Naive B cell (primary cell): ENCODE measurements at regions not wholly inside any gene's neighbourhood (a gene's known extent, or its start where the extent isn't known, plus 50 kb on each side); places are given as distances from the start of the nearest gene placed in this dataset.
"Not testable (repeated sequence)": the region's sequence is repeated elsewhere in the genome, so short reads cannot be mapped to it uniquely, and the experiment has no call there.

Experiments used
- ATAC-seq, 2 donors: fragments of 150-1000 bp; cut with Tn5 transposase; 2 replicates each; pipeline ENCODE4 v1.10.0; 2021; ENCODE audit warnings: low read depth in 2 of 2, mild to moderate bottlenecking in 2 of 2, moderate library complexity in 2 of 2
- DNase-seq: peaks from one replicate; pipeline ENCODE4 v3.0.0; 2022
- H3K27ac Mint-ChIP-seq, 6 donors: one replicate each; pipeline ENCODE4 v1.8.0; 2020 to 2022; ENCODE audit warnings: mild to moderate bottlenecking in 6 of 6, mixed read lengths in 6 of 6, moderate library complexity in 5 of 6, inconsistent platforms in 2 of 6
- H3K27me3 Mint-ChIP-seq, 3 donors: one replicate each; pipeline ENCODE4 v1.8.0; 2021 to 2022; ENCODE audit warnings: mixed read lengths in 3 of 3, mild to moderate bottlenecking in 1 of 3
- H3K36me3 Mint-ChIP-seq, 2 donors: one replicate each; pipeline ENCODE4 v1.8.0; 2020 to 2022; ENCODE audit warnings: mixed read lengths in 2 of 2, inconsistent platforms in 1 of 2, mild to moderate bottlenecking in 1 of 2
- H3K4me1 Mint-ChIP-seq, 3 donors: one replicate each; pipeline ENCODE4 v1.8.0; 2020 to 2022; ENCODE audit warnings: mixed read lengths in 3 of 3, inconsistent platforms in 1 of 3, mild to moderate bottlenecking in 1 of 3, moderate library complexity in 1 of 3
- H3K4me3 Mint-ChIP-seq, 8 donors: one replicate each; pipeline ENCODE4 v1.8.0; 2020 to 2022; ENCODE audit warnings: mild to moderate bottlenecking in 8 of 8, mixed read lengths in 8 of 8, moderate library complexity in 8 of 8, inconsistent platforms in 2 of 8
- H3K9me3 Mint-ChIP-seq, 7 donors: one replicate each; pipeline ENCODE4 v1.8.0; 2020 to 2022; ENCODE audit warnings: mixed read lengths in 7 of 7, mild to moderate bottlenecking in 5 of 7, inconsistent platforms in 2 of 7, moderate library complexity in 1 of 7

DNA sequence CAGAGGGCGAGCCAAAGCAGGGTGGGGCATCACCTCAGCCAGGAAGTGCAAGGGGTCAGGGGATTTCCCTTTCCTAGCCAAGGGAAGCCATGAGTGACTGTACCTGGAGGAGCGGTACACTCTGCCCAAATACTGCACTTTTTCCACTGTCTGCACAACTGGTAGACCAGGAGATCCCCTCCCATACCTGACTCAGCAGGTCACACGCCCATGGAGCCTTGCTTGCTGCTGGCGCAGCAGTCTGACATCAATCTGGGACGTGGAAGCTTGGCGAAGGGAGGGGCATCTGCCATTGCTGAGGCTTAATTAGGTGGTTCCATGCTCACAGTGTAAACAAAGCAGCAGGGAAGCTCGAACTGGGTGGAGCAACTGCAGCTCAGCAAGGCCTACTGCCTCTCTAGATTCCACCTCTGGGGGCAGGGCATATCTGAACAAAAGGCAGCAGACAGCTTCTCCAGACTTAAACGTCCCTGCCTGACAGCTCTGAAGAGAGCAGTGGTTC lies 217.7 kb downstream of the LHFPL1 start:
- H3K9me3 Mint-ChIP-seq, H3K4me3 Mint-ChIP-seq, H3K27me3 Mint-ChIP-seq, H3K36me3 Mint-ChIP-seq, H3K27ac Mint-ChIP-seq, DNase-seq, ATAC-seq, H3K4me1 Mint-ChIP-seq: not testable (repeated sequence)

DNA sequence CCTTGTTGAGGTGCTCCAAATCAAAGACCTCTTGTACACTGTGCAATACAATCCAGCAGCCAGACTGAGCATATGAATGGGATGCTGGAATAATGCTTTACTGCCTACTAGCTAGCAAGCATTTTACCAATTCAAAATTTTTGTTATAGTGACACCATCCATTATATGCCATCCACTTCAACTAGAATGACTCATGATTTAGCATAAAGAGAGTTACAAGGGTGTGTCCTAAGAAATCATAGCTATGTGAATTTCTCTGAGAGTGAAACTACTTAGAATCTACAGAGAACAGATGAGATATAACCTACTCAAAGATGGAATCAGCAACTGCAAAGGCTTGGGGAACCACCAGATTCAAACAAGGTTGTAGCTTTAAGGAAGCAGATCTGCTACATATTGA lies 221.9 kb downstream of the LHFPL1 start:
- ATAC-seq, result no peak
- Mint-ChIP-seq H3K9me3 (peaks cover 0 to 3% (median 0%) of the 10 kb centered on the region in 7 donors), H3K4me1 (no peaks in the 10 kb centered on the region), H3K4me3 (no peak overlapping the region), H3K27ac (no peak overlapping the region), H3K36me3 (no peaks in the 10 kb centered on the region), H3K27me3 (no peaks in the 10 kb centered on the region)
- DNase-seq, result no peak

DNA sequence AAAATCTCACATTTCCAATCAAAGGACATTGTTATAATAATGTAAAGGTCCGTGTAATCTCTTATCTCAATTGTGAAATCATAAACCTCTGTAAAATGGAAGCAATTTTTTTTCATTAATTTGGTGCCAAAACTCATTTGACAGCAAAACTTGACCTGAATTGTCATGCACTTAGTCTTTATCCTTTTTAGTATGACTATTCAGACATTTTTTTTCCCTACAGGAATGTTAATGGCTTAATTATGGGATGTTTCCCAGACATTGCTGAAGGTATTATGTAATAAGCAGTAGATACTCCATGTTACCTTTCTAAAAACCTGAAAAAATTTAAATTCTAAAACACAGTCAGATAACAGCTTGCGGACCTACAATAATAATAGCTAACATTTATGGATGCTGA lies 228.9 kb downstream of the LHFPL1 start:
- ATAC-seq (no peak), DNase-seq (no peak)
- H3K4me3 Mint-ChIP-seq, result no peak overlapping the region
- H3K27ac Mint-ChIP-seq, result no peak overlapping the region
- peaks cover 0 to 7% (median 1%) of the 10 kb centered on the region in 7 donors for H3K9me3 Mint-ChIP-seq
- no peaks in the 10 kb centered on the region for H3K4me1 Mint-ChIP-seq
- H3K36me3 Mint-ChIP-seq, result no peaks in the 10 kb centered on the region
- no peaks in the 10 kb centered on the region for H3K27me3 Mint-ChIP-seq

DNA sequence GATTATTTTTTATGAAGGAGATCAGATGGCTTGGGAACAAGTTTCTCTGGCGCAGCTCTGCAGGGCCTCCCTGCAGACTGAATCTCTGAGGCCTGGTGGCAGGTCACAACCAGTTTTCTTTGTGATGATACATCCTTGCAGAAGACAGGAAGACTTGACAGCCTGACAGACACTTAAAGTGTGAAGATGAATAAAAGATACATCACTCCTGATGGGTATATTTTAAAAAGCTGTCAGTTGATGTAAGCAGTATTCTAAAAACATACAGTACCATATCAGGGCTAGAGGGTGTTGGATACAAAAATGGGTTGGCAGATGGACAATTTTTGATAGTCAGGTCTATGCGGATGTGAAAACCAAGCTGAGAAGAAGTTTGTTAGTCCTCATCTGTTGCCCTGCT lies 239.5 kb downstream of the LHFPL1 start:
- Mint-ChIP-seq H3K4me3 (no peak overlapping the region), H3K36me3 (no peaks in the 10 kb centered on the region), H3K9me3 (peaks cover 0 to 9% (median 0%) of the 10 kb centered on the region in 7 donors), H3K4me1 (no peaks in the 10 kb centered on the region), H3K27me3 (no peaks in the 10 kb centered on the region), H3K27ac (no peak overlapping the region)
- DNase-seq (no peak), ATAC-seq (no peak)

DNA sequence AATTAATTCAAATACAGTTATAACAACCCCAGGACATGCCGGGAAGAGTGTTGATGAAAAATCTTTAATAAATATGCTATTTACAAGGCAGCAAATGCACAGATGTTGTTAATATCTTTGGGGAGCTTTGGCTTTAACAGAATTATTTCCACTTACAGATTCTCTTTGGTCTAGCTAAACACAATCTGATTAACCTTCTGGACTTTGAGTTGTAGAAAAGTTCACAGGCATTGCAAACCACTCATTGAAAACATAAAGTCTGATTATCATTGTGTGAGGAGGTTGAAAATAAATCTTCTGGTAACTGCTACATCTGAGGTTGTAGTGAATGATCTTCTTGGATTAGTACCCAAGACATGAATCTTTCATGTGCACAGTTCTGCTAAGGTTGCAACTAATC lies 255.6 kb downstream of the LHFPL1 start:
- Mint-ChIP-seq H3K4me3 (no peak overlapping the region), H3K27ac (no peak overlapping the region), H3K9me3 (peaks cover 0 to 5% (median 0%) of the 10 kb centered on the region in 7 donors), H3K27me3 (no peaks in the 10 kb centered on the region), H3K4me1 (no peaks in the 10 kb centered on the region), H3K36me3 (no peaks in the 10 kb centered on the region)
- no peak for ATAC-seq
- no peak for DNase-seq

DNA sequence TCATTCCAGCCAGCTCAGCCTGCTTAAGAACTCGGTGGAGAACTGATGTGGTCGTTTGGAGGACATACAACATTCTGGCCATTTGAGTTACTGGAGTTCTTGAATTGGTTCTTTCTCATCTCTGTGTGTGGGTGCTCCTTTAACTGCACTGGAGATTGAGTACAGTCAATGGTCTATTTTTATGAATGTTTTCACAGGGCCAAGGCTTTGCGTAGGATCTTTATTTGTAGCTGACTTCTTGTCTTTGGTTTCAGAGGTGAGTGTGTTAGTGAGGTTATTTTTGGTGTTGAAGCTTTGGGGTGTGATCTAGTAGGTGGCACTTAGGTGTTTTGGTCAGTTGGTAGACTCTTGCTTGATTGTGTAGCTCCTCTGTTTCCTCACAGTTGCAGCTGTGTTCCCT lies 288.4 kb downstream of the LHFPL1 start:
- Mint-ChIP-seq H3K27ac (no peak overlapping the region), H3K9me3 (peaks cover 0 to 12% (median 0%) of the 10 kb centered on the region in 7 donors), H3K4me3 (no peak overlapping the region), H3K4me1 (no peaks in the 10 kb centered on the region), H3K36me3 (no peaks in the 10 kb centered on the region), H3K27me3 (no peaks in the 10 kb centered on the region)
- ATAC-seq (no peak), DNase-seq (no peak)

DNA sequence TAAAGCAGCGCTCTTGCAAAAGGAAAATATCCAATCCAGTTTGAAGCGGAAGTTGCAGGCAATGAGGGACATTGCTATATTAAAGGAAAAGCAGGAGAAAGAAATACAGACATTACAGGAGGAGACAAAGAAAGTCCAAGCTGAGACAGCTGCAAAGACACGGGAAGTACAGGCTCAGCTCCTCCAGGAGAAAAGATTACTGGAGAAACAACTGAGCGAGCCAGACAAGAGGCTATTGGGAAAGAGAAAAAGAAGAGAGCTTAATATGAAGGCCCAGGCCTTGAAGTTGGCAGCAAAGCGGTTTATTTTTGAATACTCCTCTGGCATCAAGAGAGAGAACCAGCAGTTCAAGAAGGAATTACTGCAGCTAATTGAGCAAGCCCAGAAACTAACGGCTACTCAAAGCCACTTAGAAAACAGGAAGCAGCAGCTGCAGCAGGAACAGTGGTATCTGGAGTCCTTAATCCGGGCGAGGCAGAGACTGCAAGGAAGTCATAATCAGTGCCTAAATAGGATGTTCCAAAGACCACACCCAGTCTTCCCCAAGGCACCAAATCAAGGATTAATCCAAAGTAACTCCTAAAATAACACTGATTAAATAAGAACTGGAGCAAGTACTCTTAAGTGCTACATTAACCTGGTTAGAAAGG lies 298.0 kb downstream of the LHFPL1 start:
- not testable (repeated sequence) for H3K36me3 Mint-ChIP-seq, DNase-seq, H3K9me3 Mint-ChIP-seq, H3K4me1 Mint-ChIP-seq, ATAC-seq, H3K27me3 Mint-ChIP-seq, H3K4me3 Mint-ChIP-seq, H3K27ac Mint-ChIP-seq

DNA sequence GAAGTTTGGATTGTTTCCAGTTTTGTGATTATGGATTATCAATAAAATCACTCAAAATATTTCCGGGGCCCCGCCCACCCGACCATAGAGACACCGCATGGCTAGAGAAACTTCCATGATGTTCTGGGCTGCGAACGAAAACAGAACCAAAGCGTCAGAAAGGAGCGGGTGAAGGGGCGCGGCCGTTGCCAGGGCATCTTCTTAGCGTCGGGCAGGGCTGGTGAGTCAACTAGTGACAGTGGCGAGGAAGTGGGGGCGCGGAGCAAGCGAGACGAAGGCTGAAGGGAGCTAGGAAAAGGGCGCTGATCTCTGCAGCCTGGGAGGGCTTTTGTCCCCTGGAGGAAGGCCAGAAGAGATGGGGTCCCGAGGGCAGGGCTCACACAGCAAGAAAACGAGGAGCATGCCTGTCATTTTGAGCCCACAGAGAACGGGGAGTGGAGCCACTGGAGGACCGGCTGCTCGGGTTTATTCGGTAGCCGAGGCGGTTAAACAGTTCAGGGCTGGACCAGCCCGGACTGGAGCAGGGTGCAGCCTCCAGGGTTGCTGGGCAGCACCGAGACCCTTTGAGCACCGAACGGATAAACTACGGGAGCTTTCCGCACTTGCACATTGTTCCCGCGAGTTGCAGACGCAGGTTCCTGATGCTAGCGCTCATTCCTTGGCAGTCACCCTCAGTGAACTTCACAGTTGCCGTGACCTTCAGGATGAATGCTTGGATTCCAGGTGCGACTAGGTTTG lies 298.1 kb upstream of the TRPC5 start:
- DNase-seq (no peak), ATAC-seq (no peak)
- H3K36me3 Mint-ChIP-seq, result no peaks in the 10 kb centered on the region
- no peaks in the 10 kb centered on the region for H3K27me3 Mint-ChIP-seq
- peak overlapping the region in 1 of 6 donors; percentile 70 for H3K27ac Mint-ChIP-seq
- no peaks in the 10 kb centered on the region for H3K4me1 Mint-ChIP-seq
- peaks cover 0 to 4% (median 0%) of the 10 kb centered on the region in 7 donors for H3K9me3 Mint-ChIP-seq
- H3K4me3 Mint-ChIP-seq, result no peak overlapping the region

DNA sequence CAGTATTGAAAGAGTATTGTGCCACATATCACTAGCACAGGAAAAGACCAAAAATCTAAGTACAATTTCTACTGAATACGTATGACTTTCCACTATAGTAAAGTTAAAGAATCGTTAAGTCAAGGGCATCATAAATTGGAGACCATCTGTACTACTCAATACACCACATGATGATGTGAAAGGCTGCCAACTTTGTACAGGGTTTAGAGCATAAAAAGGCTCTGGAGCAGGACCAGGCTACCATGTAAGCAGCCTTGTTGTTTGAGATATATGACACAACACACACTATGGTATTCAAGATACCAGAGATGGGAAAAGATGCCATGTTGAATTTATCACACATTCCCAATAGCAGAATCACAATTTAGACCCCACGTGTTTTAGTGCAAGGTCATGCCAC lies 294.9 kb upstream of the TRPC5 start:
- no peak overlapping the region for H3K4me3 Mint-ChIP-seq
- H3K4me1 Mint-ChIP-seq, result no peaks in the 10 kb centered on the region
- no peaks in the 10 kb centered on the region for H3K36me3 Mint-ChIP-seq
- no peak for DNase-seq
- no peaks in the 10 kb centered on the region for H3K27me3 Mint-ChIP-seq
- no peak for ATAC-seq
- H3K9me3 Mint-ChIP-seq, result peaks cover 0 to 6% (median 0%) of the 10 kb centered on the region in 7 donors
- H3K27ac Mint-ChIP-seq, result no peak overlapping the region

DNA sequence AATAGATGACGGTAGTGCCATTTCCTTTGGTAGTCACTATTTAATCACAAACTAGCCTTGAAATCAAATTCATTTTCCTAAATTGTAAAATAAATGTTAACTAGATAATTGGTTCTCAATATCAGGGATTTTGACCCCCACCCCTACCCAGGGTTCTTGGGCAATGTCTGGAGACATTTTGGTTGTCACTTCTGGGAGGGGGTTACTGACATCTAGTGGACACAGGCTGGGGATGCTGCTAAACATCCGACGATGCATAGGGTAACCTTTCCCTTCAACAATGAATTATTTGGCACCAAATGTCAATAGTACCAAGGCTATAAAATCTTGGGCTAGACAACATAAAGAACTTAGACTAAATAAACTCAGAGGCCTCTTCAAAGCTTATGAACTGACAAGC lies 285.8 kb upstream of the TRPC5 start:
- Mint-ChIP-seq H3K27ac (no peak overlapping the region), H3K4me1 (no peaks in the 10 kb centered on the region), H3K4me3 (no peak overlapping the region), H3K27me3 (no peaks in the 10 kb centered on the region), H3K9me3 (peaks cover 0 to 4% (median 0%) of the 10 kb centered on the region in 7 donors), H3K36me3 (no peaks in the 10 kb centered on the region)
- ATAC-seq, result no peak
- DNase-seq, result no peak

DNA sequence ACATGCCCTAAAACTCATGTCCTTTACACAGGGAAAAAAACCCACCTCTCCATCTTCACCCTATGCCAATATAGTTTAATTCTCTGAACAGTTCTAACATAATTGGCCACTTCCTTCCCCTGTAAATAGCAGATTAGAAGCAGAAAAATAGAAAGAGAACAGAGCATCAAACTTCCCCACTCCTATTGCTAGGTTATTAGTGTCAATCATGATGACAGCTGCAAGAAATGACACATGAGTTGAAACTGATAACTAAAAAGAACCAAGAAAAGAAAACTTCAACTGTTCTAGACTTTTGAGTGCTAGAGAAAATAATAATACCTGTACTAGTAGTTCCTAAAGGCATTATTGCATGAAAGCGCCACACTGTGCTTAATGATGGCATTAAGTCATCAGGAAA lies 284.5 kb upstream of the TRPC5 start:
- ATAC-seq, result no peak
- peaks cover 0 to 7% (median 0%) of the 10 kb centered on the region in 7 donors for H3K9me3 Mint-ChIP-seq
- H3K4me3 Mint-ChIP-seq, result no peak overlapping the region
- H3K36me3 Mint-ChIP-seq, result no peaks in the 10 kb centered on the region
- H3K27ac Mint-ChIP-seq, result peak overlapping the region in 1 of 6 donors; percentile 34
- H3K27me3 Mint-ChIP-seq, result no peaks in the 10 kb centered on the region
- H3K4me1 Mint-ChIP-seq, result no peaks in the 10 kb centered on the region
- DNase-seq, result no peak

DNA sequence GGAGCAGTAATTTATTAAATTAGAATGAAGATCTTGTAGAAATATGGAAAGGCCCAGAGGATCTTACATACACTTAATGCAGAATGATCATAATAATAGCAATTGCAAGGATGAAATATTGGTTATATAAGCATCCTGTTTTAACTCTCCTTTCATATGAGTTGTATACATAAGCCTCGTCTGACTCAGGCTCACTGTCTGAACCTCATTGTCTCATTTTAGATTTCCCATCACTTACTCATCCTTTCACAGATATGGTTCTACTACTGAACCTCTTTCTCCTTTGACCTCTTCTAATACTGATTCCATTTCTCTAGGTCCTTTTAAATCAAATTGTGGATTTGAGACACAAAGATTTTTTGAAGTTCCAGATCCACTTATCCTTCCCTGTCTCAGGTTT lies 277.3 kb upstream of the TRPC5 start:
- H3K9me3 Mint-ChIP-seq, result peaks cover 0 to 5% (median 0%) of the 10 kb centered on the region in 7 donors
- no peaks in the 10 kb centered on the region for H3K27me3 Mint-ChIP-seq
- DNase-seq (no peak), ATAC-seq (no peak)
- no peak overlapping the region for H3K27ac Mint-ChIP-seq
- no peak overlapping the region for H3K4me3 Mint-ChIP-seq
- no peaks in the 10 kb centered on the region for H3K4me1 Mint-ChIP-seq
- no peaks in the 10 kb centered on the region for H3K36me3 Mint-ChIP-seq

DNA sequence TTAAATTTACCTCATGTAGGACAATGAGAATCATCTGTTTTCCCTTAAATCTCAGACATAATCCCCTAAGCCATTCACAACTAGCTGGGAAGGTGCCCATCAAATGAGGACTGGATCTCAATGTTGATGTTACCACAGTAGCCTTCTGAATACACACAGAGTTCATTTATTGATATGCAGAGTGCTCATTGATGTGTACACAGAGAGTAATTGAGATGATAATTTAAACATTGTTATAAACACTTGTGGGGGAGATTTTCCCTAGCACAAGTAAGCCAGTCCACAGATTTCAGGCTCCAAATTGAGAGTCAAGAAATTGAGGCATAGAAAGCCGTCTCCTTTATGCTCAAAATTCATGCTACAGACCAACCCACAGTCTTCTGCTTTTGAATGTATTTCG lies 273.4 kb upstream of the TRPC5 start:
- ATAC-seq (no peak), DNase-seq (no peak)
- no peaks in the 10 kb centered on the region for H3K36me3 Mint-ChIP-seq
- no peaks in the 10 kb centered on the region for H3K27me3 Mint-ChIP-seq
- H3K4me1 Mint-ChIP-seq, result no peaks in the 10 kb centered on the region
- H3K4me3 Mint-ChIP-seq, result no peak overlapping the region
- H3K9me3 Mint-ChIP-seq, result peaks cover 0 to 17% (median 0%) of the 10 kb centered on the region in 7 donors
- H3K27ac Mint-ChIP-seq, result no peak overlapping the region

DNA sequence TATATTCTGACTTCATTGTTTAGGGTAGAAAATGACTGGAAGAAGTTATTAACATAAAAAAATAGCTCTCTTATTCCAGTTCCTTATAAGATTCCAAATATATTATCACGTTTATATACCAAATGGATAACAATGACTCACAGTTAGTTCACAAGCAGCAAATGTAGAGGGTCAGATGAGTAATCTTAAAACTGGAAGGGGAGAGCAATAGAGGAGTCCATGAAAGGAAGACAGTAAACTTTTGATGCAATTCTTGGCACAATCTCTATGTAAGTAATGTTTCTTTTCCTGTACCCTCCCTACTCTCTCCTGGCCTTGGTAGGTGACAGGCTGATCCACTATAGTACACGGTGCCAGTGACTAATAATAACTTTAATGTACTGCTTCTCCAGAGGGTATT lies 259.0 kb upstream of the TRPC5 start:
- Mint-ChIP-seq H3K27me3 (no peaks in the 10 kb centered on the region), H3K36me3 (no peaks in the 10 kb centered on the region), H3K9me3 (peaks cover 0 to 10% (median 4%) of the 10 kb centered on the region in 7 donors), H3K4me3 (no peak overlapping the region), H3K27ac (no peak overlapping the region), H3K4me1 (no peaks in the 10 kb centered on the region)
- no peak for DNase-seq
- no peak for ATAC-seq
